ENCODE measurements at regions not wholly inside any gene's neighbourhood (a gene's known extent, or its start where the extent isn't known, plus 50 kb on each side); places are given as distances from the start of the nearest gene placed in this dataset.

DNA sequence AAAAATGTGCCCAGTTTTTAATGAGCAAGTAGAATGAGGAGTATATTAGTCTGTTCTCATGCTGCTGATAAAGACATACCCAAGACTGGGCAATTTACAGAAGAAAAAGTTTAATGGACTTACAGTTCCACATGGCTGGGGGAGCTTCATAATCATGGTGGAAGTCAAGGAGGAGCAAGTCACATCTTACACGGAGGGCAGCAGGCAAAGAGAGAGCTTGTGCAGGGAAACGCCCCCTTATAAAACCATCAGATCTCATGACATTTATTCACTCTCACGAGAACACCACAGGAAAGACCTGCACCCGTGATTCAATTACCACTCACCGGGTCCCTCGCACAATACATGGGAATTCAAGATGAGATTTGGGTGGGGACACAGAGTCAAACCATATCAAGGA is 111.7 kb upstream of the CNTN6 start:
- Mint-ChIP-seq H3K27ac (no peak overlapping the region), H3K36me3 (ENCODE audit: low read depth) (no peaks in the 10 kb centered on the region), H3K27me3 (no peaks in the 10 kb centered on the region), H3K9me3 (peaks cover 4% of the 10 kb centered on the region), H3K4me3 (no peak overlapping the region), H3K4me1 (no peaks in the 10 kb centered on the region)
- DNase-seq (no peak), ATAC-seq (ENCODE audit: low read depth) (no peak)
- TF ChIP-seq, protein P1, sequence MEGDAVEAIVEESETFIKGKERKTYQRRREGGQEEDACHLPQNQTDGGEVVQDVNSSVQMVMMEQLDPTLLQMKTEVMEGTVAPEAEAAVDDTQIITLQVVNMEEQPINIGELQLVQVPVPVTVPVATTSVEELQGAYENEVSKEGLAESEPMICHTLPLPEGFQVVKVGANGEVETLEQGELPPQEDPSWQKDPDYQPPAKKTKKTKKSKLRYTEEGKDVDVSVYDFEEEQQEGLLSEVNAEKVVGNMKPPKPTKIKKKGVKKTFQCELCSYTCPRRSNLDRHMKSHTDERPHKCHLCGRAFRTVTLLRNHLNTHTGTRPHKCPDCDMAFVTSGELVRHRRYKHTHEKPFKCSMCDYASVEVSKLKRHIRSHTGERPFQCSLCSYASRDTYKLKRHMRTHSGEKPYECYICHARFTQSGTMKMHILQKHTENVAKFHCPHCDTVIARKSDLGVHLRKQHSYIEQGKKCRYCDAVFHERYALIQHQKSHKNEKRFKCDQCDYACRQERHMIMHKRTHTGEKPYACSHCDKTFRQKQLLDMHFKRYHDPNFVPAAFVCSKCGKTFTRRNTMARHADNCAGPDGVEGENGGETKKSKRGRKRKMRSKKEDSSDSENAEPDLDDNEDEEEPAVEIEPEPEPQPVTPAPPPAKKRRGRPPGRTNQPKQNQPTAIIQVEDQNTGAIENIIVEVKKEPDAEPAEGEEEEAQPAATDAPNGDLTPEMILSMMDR (IDR thresholded peaks at IDR 0.05): no peak
- POLR2A ChIA-PET: no interaction called here
- CTCF ChIA-PET: no interaction called here
- intact Hi-C loops (cut with micrococcal nuclease): no loop called here

DNA sequence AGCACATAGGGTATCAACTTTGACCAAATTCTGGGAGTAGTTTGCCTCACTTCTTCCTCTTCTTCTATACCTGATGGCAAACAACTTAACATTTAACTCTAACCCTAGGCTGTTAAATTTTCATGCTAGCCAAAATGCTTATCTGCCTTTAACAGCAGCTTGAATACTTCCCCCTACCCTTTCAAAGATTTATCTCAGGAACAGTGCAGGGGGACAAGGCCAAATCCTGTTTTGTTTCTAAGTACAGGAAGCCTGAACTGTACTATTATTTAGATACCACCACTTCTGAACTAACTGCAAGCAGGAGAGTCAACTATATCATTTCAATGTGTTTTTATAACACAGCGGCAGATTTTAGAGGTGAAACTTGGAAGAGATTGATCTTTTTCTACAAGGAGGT is 104.0 kb upstream of the CNTN6 start:
- DNase-seq (no peak), ATAC-seq (ENCODE audit: low read depth) (no peak)
- intact Hi-C loops (cut with micrococcal nuclease): no loop called here
- ChIA-PET CTCF (no interaction called here), POLR2A (no interaction called here)
- Mint-ChIP-seq H3K27me3 (no peaks in the 10 kb centered on the region), H3K36me3 (ENCODE audit: low read depth) (no peaks in the 10 kb centered on the region), H3K4me3 (no peak overlapping the region), H3K4me1 (no peaks in the 10 kb centered on the region), H3K27ac (no peak overlapping the region), H3K9me3 (peaks cover 7% of the 10 kb centered on the region)
- TF ChIP-seq, protein P1 (IDR thresholded peaks at IDR 0.05): no peak

DNA sequence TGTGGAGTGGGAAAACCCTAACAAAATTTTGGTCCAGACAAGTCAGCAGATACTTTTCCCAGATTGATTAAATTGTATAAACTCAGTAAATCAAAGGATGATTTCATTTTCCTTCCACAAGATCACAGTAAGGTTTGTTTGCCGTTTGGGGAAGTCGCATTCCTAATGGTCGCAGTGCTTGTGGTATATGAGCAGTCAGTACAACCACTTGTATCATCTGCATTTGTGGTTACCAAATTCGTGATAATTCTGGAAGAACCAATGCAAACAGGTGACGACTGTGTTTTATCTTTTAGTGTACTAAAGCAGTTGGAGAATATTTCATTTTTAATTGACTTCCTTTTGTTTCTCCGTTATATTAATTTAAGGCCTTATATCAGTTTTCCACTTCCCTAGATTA is 100.0 kb upstream of the CNTN6 start:
- ATAC-seq (ENCODE audit: low read depth) (no peak), DNase-seq (no peak)
- Mint-ChIP-seq H3K4me1 (no peaks in the 10 kb centered on the region), H3K9me3 (peaks cover 7% of the 10 kb centered on the region), H3K27me3 (no peaks in the 10 kb centered on the region), H3K27ac (no peak overlapping the region), H3K36me3 (ENCODE audit: low read depth) (no peaks in the 10 kb centered on the region), H3K4me3 (no peak overlapping the region)
- TF ChIP-seq, protein P1 (IDR thresholded peaks at IDR 0.05): no peak
- intact Hi-C loops (cut with micrococcal nuclease): no loop called here
- POLR2A ChIA-PET: no interaction called here
- CTCF ChIA-PET: no interaction called here

DNA sequence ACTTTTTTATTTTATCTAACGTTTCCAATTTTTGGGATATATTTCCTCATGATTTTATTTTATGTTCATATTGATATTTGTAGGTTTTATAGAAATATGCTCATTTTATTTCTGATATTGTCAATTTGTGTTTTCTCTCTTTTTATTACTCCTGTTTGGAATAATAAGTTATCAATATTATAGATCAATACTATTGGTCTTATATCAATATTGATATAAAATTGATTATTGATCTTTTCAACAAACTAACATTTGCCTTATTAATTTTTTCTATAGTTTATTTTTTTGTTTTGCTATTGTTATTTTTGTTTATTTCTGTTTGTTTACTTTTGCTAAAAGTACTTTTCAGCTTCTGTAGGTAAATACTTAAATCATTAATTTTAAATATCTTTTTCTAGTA is 90.8 kb upstream of the CNTN6 start:
- ChIA-PET POLR2A (no interaction called here), CTCF (no interaction called here)
- Mint-ChIP-seq H3K27ac (no peak overlapping the region), H3K36me3 (ENCODE audit: low read depth) (no peaks in the 10 kb centered on the region), H3K9me3 (peaks cover 2% of the 10 kb centered on the region), H3K27me3 (no peaks in the 10 kb centered on the region), H3K4me1 (no peaks in the 10 kb centered on the region), H3K4me3 (no peak overlapping the region)
- intact Hi-C loops (cut with micrococcal nuclease): no loop called here
- DNase-seq: no peak
- TF ChIP-seq, protein P1 (IDR thresholded peaks at IDR 0.05): no peak
- ATAC-seq (ENCODE audit: low read depth): no peak

DNA sequence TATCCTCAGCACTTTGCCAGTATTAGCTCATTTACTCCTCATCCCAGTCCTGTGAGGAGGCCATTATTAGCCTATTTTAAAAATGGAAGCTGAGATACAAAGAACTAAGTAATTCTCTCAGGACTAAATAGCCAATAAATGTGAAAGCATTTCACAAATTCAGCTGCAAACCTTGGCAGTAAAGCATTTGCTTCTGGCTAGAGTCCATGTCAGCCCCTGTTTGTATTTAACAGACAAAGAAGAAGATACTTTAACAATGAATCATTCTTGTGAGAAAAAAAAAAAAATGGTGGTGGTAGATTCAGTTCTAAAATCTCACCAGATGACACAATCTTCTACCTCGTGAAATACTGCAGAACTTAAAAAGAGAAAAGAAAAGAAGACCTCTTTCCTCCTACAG is 85.0 kb upstream of the CNTN6 start:
- DNase-seq (no peak), ATAC-seq (ENCODE audit: low read depth) (no peak)
- ChIA-PET CTCF (no interaction called here), POLR2A (no interaction called here)
- H3K27me3 Mint-ChIP-seq: no peaks in the 10 kb centered on the region
- H3K4me1 Mint-ChIP-seq: no peaks in the 10 kb centered on the region
- TF ChIP-seq, protein P1 (IDR thresholded peaks at IDR 0.05): no peak
- H3K27ac Mint-ChIP-seq: no peak overlapping the region
- H3K4me3 Mint-ChIP-seq: no peak overlapping the region
- intact Hi-C loops (cut with micrococcal nuclease): no loop called here
- no peaks in the 10 kb centered on the region for H3K9me3 Mint-ChIP-seq
- no peaks in the 10 kb centered on the region for H3K36me3 Mint-ChIP-seq (ENCODE audit: low read depth)

Data from activated B cell treated with CpG ODN at 0.5 μM for 24 hours (primary cell).